GM21381 (cell line): ENCODE measurements at regions not wholly inside any gene's neighbourhood (a gene's known extent, or its start where the extent isn't known, plus 50 kb on each side); places are given as distances from the start of the nearest gene placed in this dataset.

Source experiments
- ATAC-seq: cut with Tn5 transposase; IDR thresholded peaks from one replicate; pipeline ENCODE4 v1.9.1; 2021; ENCODE audit warnings: mild to moderate bottlenecking, moderate library complexity; ENCODE audit not compliant: unreplicated experiment

DNA sequence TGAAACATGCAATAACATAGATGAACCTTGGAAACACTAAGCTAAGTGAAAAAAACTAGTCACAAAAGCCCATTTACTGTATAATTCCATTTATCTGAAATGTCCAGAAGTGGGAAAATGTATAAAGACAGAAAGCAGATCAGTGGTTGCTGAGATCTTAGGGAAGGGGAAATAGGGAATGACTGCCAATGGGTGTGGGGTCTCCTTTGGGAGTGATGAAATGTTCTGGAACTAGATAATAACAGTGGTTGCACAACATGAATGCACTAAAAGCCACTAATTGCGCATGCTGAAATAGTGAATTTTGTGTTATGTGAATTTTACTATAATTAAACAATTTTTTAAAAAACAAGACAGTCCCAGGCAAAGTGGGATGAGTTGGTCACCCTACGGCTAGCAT, 472.8 kb downstream of the CCDC171 start:
- no peak for ATAC-seq

DNA sequence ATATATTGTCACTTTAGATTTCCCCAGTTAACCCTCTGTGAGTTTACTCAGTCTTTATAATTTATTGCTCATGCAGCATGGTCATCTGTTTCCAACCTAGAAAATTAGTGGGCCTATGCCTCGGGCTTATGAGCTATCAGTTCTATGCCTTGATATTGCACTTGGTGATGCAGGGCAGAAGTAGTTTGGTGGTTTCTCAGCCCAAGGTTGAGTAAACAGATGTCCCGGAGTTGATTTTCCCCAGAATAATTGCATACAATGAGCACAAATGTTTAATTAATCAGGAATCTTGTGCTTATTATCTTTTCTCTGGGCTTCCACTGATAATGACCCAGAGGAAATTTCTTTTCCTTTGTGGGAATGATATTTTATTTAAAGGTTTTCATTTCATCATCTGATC, 474.0 kb downstream of the CCDC171 start:
- ATAC-seq, result no peak

DNA sequence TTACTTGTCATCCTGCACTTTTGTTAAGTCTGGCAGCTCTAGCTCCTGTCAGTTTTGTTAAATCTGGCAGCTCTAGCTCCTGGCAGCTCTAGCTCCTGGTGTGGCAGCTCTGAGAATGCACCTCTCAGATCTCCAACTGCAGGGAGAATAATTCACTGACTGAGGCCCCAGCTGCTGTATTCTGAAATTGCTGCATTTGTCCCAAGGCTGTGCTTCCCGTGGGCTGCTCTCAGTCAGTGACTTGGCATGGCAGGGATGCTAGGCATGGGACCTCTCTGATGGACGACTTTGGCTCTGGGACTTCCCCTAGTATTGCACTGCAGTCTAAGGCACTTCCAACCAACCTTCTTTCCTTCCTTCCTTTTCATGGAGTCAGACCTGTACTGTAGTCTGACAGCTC, 475.7 kb downstream of the CCDC171 start:
- no peak for ATAC-seq

DNA sequence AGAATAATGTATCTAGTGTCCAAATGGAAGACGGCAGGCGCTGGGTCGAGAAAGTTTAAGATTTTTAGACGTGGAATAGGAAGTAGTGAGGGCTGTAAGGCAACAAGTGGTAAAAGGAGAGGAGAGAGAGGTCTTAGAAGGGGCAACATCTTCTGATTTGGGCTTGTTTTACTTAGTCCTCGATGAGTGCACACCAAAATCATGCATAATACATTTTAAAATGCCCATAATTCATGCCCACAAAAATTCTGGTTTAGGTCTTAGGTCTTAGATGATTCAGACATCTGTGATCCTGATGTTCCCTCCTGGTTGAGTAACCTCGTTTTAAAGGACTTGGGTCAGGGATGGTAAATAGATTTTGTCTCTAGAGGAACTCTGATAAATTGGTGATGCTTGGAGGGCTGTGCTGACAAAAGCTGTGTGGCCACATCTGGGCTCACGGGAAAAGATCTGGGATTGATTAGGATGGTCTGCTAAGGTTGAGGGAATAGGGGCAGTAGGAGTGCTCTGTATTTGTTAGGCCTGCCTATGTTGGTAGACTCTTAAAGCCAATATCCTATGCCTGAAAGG, 476.3 kb downstream of the CCDC171 start:
- ATAC-seq, result no peak

DNA sequence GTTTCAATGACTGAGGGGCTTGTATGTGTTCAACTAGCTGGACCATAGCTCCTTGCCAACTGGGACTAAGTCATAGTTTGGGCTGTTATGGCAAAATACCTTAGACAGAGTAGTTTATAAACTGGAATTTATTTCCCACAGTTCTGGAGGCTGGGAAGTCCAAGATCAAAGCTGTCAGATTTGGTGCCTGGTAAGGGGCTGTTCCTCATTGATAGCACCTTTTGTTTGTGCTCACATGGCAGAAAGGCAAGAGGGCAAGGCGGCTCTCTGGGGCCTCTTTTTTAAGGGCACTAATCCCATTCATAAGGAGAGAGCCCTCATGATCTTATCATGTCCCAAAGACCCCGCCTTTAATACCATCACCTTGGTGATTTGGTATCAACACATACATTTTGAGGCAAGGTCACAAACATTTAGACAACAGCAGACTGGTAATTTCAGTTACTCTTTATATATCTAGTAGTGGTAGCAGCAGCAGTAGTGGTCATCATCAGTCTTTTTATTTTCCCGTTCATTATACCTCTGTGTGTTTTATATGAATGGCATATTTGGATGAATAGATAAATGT, 477.0 kb downstream of the CCDC171 start:
- no peak for ATAC-seq

DNA sequence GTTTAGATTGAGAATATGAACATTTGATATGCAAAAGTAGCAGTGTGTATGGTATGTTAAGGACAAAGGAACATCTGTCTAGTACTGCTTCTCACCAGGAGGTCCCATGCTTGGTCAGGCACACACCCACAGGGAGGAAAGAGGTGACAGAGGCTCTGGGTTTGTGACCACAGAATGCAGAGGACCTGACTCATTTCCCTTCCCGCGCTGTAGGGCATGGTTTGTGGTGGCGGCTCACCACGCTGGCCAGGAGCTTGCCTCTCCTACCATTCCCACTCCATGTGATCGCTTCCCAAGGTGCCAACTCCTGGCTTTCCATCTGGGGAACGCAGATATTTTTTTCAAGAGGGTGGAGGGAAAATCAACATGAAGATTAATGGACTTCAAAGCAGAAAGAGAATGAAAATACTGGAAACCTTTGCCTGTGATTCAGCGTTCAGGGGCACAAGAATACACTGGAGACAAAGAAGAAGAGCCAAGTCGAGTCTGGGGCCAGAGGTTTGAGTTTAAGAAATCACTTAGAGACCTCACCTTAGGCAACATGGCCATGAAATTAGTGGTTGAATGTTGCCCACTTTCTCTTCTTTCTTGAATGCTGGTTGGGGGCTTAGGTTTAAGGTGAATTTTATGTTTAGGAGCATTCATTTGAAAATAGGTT, 477.8 kb downstream of the CCDC171 start:
- ATAC-seq, result peak; percentile 96

DNA sequence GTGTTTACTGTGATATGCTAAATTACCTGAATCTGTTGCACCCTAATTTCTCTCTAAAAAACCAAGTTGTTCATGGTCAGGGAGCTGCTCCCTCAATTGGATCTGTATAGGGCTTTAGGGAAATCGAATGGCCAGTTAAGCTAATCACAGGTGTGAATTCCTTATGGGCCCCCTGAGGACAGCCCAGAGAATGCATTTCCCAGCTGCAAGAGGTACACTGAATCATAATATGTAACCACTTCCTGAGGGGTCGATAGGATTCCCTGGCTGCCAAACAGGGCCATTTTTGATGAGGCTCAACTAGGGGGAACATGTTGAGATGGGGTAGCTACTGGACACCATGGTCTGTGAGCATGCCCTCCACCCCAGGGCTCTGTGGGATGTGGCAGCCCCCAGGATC, 478.6 kb downstream of the CCDC171 start:
- ATAC-seq, result no peak

DNA sequence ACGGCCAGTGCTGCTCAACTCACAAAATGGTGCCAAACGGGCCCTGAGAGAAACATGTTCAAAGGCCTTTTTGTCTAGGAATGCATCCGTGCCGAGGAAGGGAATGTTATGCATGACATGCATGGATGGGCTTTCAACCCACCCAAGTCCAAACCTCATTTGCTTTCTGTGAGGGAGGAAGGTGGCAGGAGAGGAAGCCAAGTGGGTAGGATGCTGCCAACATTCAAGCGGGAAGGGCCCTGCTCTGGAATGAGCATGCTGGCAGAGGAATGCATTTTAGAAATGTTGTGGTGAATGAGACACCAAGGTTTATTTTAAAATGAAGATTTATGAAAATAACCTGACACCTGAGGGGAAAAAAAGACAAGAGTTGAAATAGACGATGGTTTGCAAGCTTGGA, 479.1 kb downstream of the CCDC171 start:
- ATAC-seq, result no peak

DNA sequence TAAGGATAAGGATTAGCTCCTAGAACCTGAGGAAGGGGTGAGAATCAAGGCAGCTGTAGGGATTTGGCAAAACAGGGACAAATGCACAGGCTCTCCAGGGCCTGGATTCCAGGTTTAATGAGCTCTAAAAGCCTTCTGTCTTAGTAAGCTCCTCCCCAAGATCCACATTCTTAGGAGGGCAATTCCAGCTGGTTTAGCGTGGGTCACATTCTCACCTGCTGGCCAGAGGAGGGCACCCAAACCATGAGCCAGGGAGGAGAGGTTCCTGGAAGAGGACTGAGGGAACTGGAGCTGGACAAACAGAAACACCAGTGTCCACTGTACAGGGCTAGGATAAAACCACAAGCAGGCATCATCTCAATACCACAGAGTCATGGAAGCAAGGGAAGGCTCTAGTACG, 480.0 kb downstream of the CCDC171 start:
- no peak for ATAC-seq

DNA sequence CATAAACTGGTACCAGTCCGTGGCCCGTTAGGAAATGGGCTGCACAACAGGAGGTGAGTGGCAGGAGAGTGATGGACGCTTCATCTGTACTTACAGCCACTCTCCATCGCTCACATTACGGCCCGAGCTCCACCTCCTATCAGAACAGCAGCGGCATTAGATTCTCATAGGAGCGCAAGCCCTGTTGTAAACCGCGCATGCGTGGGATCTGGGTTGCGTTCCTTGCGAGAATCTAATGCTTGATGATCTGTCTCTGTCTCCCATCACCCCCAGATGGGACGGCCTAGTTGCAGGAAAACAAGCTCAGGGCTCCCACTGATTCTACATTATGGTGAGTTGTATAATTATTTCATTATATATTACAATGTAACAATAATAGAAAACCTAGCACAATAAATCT, 480.4 kb downstream of the CCDC171 start:
- ATAC-seq, result no peak

DNA sequence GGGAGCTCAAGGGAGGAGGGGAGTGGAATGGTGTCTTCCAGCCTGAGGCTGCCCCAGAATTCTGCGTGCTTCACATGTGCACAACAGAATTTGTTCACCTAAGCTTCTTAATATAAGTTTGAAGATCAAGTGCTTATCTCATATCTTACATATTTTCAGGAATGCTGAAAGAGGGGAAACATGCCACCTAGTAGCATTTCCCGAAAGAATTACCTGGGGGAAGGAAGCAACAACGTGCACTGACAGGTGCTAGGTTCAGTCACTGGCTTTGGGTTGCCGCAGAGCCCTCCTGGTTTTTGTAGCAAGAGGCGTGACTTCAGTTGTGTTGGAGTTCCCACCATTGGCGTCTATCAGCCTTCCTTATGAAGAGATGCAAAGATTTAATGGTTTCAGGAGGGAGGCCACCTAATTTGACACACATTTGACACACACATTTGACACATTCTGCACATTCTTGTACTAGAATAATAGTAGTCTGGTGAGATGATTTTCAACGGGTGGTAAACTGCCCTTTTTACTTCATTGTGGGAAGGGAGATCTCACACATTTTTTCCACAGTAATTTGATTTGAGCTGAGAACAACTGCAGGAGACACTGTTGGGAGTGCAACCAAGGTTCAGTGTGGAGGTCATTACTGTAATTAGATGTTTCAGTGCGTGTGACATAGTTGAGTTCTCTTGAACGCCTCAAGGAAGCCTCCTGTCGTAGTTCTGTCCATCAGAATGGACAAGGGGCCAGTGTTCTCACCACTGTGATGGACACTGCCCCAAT, 481.3 kb downstream of the CCDC171 start:
- no peak for ATAC-seq

DNA sequence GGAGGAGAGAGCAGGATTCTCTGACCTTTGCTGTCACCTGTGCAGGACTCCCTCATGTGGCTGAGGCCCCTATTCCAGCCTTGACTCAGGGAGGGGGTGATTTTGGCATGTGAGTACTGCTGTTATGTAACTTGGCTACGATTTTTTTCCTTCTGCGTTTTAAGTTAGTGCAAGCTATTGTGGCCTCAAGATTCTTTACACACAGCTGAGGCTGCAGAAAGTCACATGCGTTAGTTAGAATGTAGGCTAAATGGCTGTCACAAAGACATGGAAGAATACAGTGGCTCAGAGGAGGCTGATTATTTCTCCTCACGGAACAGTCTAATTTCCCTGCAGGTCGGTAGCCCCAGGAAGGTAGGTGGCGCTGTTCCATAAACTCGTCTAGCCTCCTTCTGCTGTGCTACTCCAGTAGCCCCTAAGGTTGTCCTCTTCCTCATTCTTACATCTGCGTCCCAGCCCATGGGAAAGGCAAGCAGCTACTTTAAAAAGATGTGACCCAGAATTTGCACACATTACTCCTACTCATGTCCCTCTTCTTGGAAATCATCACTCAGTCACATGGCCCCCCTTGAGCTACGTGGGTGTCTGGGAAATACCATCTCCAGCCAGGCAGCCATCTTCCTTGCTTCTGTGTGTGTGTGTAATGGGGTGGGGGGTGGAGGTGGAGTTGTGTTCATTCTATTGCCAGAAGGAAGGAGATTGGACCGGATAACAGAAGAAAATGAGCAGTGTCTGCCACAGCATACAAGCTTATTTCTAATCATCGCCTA, 486.6 kb downstream of the CCDC171 start:
- ATAC-seq, result no peak

DNA sequence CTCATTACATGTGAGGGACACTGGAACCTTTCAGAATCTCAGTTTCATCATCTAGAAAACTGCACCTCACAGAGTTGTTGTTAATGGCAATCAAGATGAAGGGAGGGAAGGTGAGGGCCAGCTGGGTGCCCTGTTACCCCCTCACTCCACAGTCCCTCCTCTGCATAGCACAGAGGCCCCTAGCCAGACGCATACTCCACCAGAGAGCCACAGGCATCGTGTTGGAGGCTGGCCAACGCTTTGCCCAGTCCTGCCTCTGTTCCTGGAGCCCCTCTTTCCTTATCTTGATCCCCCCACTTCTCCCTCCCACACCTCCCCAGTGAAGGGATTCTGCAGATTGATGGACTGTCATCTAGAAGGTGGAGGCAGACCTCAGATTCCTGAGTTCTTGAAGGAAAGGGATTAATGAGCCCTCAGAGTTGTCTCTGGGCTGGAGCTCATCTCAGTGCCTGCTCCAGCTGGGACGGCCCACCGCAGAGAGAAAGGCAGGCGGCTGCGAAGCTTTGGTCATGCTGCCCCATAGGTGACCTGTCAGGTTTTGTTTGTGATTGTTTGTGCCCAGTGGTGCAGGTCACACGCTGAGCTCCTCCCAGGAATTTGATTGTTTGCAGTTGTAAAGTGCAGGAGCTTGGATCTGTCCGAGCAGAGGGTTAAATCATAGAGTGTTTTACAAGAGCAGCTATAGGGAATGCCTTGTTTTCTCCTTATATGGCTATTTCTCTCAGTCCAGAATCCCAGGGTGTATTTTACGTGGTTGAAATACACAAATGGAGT, 487.3 kb downstream of the CCDC171 start:
- ATAC-seq, result no peak

DNA sequence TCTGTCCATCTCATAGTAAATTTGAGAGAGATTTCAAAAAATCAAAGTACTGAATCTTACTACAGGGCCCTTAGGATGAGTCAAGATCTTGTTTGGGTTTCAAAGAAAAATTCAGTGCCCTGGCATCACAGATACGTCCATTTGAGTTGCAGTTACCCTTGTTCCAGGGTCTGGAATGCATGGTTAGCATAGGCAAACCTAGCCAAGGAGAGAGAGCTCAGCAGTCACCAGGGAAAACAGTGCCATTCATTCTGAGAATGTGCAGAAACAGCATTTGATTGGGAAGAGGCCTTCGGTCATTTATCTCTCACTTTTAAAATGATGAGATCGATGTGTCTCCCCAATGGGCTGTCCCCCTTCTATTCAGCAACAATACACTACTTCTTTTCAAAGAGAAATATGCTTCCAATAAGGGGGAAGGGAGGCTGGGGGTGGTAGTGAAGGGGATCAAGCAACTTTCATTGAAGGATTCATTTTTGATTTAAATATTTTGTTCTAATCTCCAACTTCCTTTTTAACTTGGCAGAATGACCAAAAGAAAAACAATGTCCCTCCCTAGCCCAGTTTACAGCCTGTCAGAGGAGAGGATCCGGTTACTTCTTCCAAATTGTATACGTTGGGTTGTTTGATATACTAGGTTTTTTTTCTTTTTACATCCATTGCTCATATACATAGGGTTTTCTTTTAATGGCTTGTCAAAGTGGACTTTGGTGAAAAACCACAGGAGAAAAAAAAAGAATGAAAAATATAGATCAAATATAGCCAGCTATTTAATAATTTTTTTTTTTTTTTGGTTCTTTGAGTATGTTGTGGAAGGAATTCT, 491.1 kb downstream of the CCDC171 start:
- no peak for ATAC-seq

DNA sequence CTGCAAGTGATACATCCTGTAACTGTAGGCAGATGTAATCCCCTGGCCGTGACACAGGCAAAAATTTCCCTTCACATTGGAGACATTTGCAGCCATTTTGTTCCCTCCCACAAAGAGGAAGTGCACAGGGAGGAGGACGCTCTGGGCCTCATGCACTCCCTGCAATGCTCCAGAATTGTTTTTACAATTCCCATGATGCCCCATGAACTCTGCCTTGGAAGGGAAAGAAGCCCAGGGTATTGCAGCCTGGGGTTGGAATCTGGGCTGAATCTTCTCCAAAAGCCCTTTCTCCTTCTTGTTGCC, 491.7 kb downstream of the CCDC171 start:
- no peak for ATAC-seq

DNA sequence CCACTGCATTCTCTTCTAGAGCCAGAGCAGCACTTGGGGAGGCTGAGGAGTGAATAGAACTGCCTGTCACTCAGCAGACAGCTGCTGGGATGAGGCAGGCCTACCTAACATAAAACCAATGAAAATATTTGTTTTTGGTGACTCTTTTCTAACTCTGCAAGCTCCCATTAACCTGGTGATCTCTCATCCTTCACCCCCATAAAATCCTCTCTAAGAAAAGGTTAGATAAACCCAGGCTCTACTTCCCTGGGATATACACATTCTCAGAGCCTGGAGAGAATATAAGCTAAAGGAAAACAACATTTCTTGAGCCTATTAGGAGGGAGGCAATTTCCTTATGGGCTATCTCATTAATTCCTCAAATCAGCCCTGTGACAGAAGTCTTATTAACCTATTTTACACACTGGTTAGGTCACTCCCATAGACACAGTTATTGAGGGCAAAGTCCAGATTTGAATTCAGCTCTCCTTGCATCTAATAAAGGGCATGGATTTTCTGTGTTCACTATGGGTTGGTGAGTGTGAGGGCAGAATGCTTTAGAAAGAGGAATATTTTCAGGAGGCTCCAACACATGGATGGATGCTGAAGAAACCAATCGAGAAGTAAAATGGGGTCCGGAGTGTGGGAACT, 492.9 kb downstream of the CCDC171 start:
- ATAC-seq, result no peak

DNA sequence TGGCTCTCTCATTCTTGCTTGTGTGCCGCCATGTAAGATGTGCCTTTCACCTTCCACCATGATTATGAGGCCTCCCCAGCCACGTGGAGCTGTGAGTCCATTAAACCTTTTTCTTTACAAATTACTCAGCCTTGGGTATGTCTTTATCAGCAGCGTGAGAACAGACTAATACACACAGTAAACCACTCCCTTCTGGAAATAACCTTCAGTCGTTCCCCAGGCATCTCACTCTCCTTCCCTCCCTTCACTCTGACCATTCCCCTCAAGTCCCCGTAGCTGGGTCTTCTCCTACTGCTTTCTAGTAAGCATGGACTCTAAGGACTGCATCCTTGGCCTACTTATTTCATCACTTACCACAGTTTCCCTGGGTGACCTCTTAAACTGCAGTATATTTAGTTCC, 493.9 kb downstream of the CCDC171 start:
- ATAC-seq, result no peak

DNA sequence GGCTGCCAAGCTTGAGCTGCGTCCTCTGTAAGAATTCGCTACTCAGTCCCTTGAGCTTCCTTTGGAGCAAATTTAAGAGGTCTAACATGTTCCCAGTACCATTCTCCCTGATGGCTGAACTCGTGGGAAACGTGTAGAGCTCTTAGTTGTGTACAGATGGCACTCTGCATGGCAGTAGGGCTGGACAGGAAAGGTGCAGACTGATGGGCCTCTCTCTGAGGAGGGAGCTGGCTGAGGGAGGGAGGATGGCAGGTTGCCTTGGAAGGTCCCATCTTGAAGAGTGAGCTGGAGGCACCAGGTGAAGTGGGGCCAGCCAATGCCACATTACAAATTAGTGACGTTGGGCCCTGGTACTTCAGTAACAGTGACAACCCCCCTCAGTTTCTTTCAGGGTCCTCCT, 495.3 kb downstream of the CCDC171 start:
- no peak for ATAC-seq

DNA sequence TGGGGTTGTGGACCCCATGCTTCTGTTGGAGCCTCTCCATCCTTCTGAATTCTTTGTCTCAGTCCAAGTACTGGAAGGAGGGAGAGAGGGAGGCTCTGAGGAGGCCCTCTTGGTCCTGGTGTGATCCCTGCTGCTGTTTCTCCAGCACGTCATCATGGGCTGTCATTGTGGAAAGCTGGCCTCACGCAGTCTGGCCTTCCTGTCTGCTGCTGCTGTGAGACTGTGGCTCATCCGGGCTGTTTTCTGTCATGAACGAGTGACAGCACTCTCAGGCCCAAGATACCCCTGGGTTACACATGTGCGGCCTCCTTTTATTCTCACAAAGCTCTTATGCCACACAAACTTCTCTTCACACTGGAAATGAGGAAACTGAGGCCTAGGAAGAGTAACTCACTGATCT, 499.3 kb downstream of the CCDC171 start:
- no peak for ATAC-seq
